Hepatocyte (in vitro differentiated cells): ENCODE measurements at regions not wholly inside any gene's neighbourhood (a gene's known extent, or its start where the extent isn't known, plus 50 kb on each side); places are given as distances from the start of the nearest gene placed in this dataset.

Experiments
- DNase-seq: peaks from one replicate; pipeline ENCODE4 v3.0.0-alpha.2; 2016; ENCODE audit warnings: low spot score
- H2AFZ ChIP-seq: fragments of 200-600 bp; sonication (generic); 2 replicates; pipeline ENCODE4 v1.6.0; 2016; ENCODE audit warnings: antibody characterized with exemption, mild to moderate bottlenecking
- H3K27ac ChIP-seq: fragments of 200-600 bp; sonication (generic); 2 replicates; pipeline ENCODE4 v1.5.1; 2016; ENCODE audit warnings: mild to moderate bottlenecking
- H3K27me3 ChIP-seq: fragments of 200-600 bp; sonication (generic); 2 replicates; pipeline ENCODE4 v1.6.1; 2016
- H3K36me3 ChIP-seq: fragments of 200-600 bp; sonication (generic); replicated peaks from 2 replicates; pipeline ENCODE4 v1.5.1; 2016; ENCODE audit warnings: low read depth; ENCODE audit not compliant: insufficient read depth
- H3K4me1 ChIP-seq: fragments of 200-600 bp; sonication (generic); 2 replicates; pipeline ENCODE4 v1.5.1; 2016; ENCODE audit warnings: mild to moderate bottlenecking, moderate library complexity; ENCODE audit not compliant: insufficient read depth
- H3K4me2 ChIP-seq: fragments of 200-600 bp; sonication (generic); 2 replicates; pipeline ENCODE4 v1.6.0; 2016
- H3K4me3 ChIP-seq: fragments of 200-600 bp; sonication (generic); 2 replicates; pipeline ENCODE4 v1.5.1; 2016; ENCODE audit warnings: mild to moderate bottlenecking
- H3K79me2 ChIP-seq: fragments of 200-600 bp; sonication (generic); 2 replicates; pipeline ENCODE4 v1.6.0; 2017; ENCODE audit warnings: mild to moderate bottlenecking
- H3K9me2 ChIP-seq: fragments of 200-600 bp; sonication (generic); replicated peaks from 2 replicates; pipeline ENCODE4 v1.6.0; 2017; ENCODE audit warnings: mild to moderate bottlenecking; ENCODE audit not compliant: insufficient read depth
- H3K9me3 ChIP-seq: fragments of 200-600 bp; sonication (generic); 2 replicates; pipeline ENCODE4 v1.5.1; 2016; ENCODE audit warnings: low read depth, mild to moderate bottlenecking
- H4K20me1 ChIP-seq: fragments of 200-600 bp; sonication (generic); 2 replicates; pipeline ENCODE4 v1.6.0; 2016; ENCODE audit warnings: mild to moderate bottlenecking; ENCODE audit not compliant: insufficient read depth, poor library complexity, severe bottlenecking
- CTCF ChIP-seq: fragments of 200-600 bp; sonication (generic); IDR thresholded peaks from 2 replicates; pipeline ENCODE4 v1.5.1; 2016; ENCODE audit warnings: antibody characterized with exemption, mild to moderate bottlenecking; ENCODE audit not compliant: poor library complexity
- EZH2 ChIP-seq: fragments of 200-600 bp; sonication (generic); IDR thresholded peaks from 2 replicates; pipeline ENCODE4 v1.6.1; 2016; ENCODE audit warnings: antibody characterized with exemption, mild to moderate bottlenecking, borderline replicate concordance
- EZH2phosphoT487 ChIP-seq: fragments of 200-600 bp; sonication (generic); IDR thresholded peaks from one replicate; pipeline ENCODE4 v1.6.1; 2018; ENCODE audit warnings: antibody characterized with exemption, mild to moderate bottlenecking, low read depth, moderate library complexity; ENCODE audit not compliant: unreplicated experiment, severe bottlenecking
- WGBS: methylation state at CpG from one replicate; pipeline ENCODE4 v1.1.6; 2016; ENCODE audit warnings: low lambda C conversion rate; ENCODE audit errors: missing lambda C conversion rate; 5-methylcytosine and 5-hydroxymethylcytosine counted together

GRCh38 chr3:111325160-111325718, 216.8 kb upstream of the CD96 start:
- Histone ChIP-seq H4K20me1 (no peaks in the 10 kb centered on the region), H2AFZ (no peak overlapping the region), H3K4me2 (no peak overlapping the region), H3K27me3 (no peaks in the 10 kb centered on the region), H3K27ac (no peak overlapping the region), H3K9me3 (no peaks in the 10 kb centered on the region), H3K4me3 (no peak overlapping the region), H3K36me3 (no peaks in the 10 kb centered on the region), H3K9me2 (no peaks in the 10 kb centered on the region), H3K4me1 (no peaks in the 10 kb centered on the region), H3K79me2 (no peaks in the 10 kb centered on the region)
- TF ChIP-seq EZH2 (no peak), CTCF (no peak), EZH2phosphoT487 (no peak)
- no peak for DNase-seq
- 92% methylated on average over 4 of the region's 4 CpGs for WGBS

- H3K79me2 ChIP-seq: no peaks in the 10 kb centered on the region
- no peak for TF ChIP-seq CTCF
- no peak for TF ChIP-seq EZH2
- no peak for TF ChIP-seq EZH2phosphoT487
These were observed 215.6 kb upstream of the CD96 start for GRCh38 chr3:111326144-111326995.

GRCh38 chr3:111331306-111331705, 210.7 kb upstream of the CD96 start:
- Histone ChIP-seq H3K4me2 (no peak overlapping the region), H3K27me3 (no peaks in the 10 kb centered on the region), H2AFZ (no peak overlapping the region), H3K36me3 (no peaks in the 10 kb centered on the region), H3K79me2 (no peaks in the 10 kb centered on the region), H3K9me2 (no peaks in the 10 kb centered on the region), H3K4me1 (no peaks in the 10 kb centered on the region), H3K9me3 (no peaks in the 10 kb centered on the region), H3K27ac (no peak overlapping the region), H3K4me3 (no peak overlapping the region), H4K20me1 (no peaks in the 10 kb centered on the region)
- no peak for DNase-seq
- WGBS: 100% methylated on average over 1 of the region's 1 CpG
- TF ChIP-seq CTCF (no peak), EZH2 (no peak), EZH2phosphoT487 (no peak)

More at GRCh38 chr3:111326144-111326995, 215.6 kb upstream of the CD96 start:
- Histone ChIP-seq H2AFZ (no peak overlapping the region), H3K9me2 (no peaks in the 10 kb centered on the region), H3K27ac (no peak overlapping the region), H3K4me3 (no peak overlapping the region), H3K27me3 (no peaks in the 10 kb centered on the region), H3K9me3 (no peaks in the 10 kb centered on the region), H3K4me2 (no peak overlapping the region), H3K36me3 (no peaks in the 10 kb centered on the region), H4K20me1 (no peaks in the 10 kb centered on the region), H3K4me1 (no peaks in the 10 kb centered on the region)
- 92% methylated on average over 4 of the region's 4 CpGs for WGBS
- DNase-seq: no peak
